GM12878 (cell line): ENCODE measurements at regions not wholly inside any gene's neighbourhood (a gene's known extent, or its start where the extent isn't known, plus 50 kb on each side); places are given as distances from the start of the nearest gene placed in this dataset.

Source experiments
- ATAC-seq: fragments of 200-7000 bp; cut with Tn5 transposase; 3 replicates; pipeline ENCODE4 v1.9.1; 2020; ENCODE audit warnings: mild to moderate bottlenecking, moderate library complexity
- BruUV-seq: library from RNA; stranded (reverse); fragments of 400-500 nt; replicated peaks from 2 replicates; lab custom pipeline; 2021; lab: Mats Ljungman, UMichigan
- CTCF ChIA-PET: fragments of 300-600 bp; sonication (Branson Sonifier 250); formaldehyde crosslinking; extraction: SDS; loops from one replicate; lab custom pipeline; 2021; ENCODE audit warnings: inconsistent platforms; lab: Yijun Ruan, JAX
- POLR2A ChIA-PET: fragments of 350-600 bp; formaldehyde crosslinking; extraction: SDS; loops from one replicate; lab custom pipeline; 2021; ENCODE audit warnings: inconsistent platforms; lab: Charles Lee
- RAD21 ChIA-PET: fragments of 300-600 bp; sonication (Branson Sonifier 250); formaldehyde crosslinking; loops from one replicate; lab custom pipeline; 2023; ENCODE audit warnings: antibody characterized with exemption; ENCODE audit not compliant: unreplicated experiment; lab: Charles Lee
- SMC1A ChIA-PET: fragments of 300-600 bp; sonication (Branson Sonifier 250); formaldehyde crosslinking; loops from one replicate; lab custom pipeline; 2023; ENCODE audit not compliant: unreplicated experiment, uncharacterized antibody; lab: Charles Lee
- DNase-seq: peaks from one replicate; pipeline ENCODE4 v3.0.0-alpha.2; 2011; ENCODE audit warnings: low read depth, low spot score
- FAIRE-seq: peaks from 3 replicates; lab custom pipeline; 2011; peaks lifted over from hg19 to GRCh38; lab: Jason Lieb, UNC
- H2AFZ ChIP-seq: 2 replicates; pipeline ENCODE4 v1.6.0; 2011; ENCODE audit warnings: low read depth, low read length, control low read depth; ENCODE audit not compliant: control insufficient read depth
- H3K27ac ChIP-seq: 2 replicates; pipeline ENCODE4 v1.5.1; 2011; ENCODE audit warnings: control low read depth; ENCODE audit not compliant: control insufficient read depth, insufficient read depth
- H3K27me3 ChIP-seq, 2 experiments: replicated peaks in 1 of 2; 2 replicates each; pipeline versions ENCODE4 v1.6.0 to v1.6.1; 2011; ENCODE audit warnings: low read length in 1 of 2; ENCODE audit not compliant: control insufficient read depth in 2 of 2, insufficient read depth in 2 of 2
- H3K36me3 ChIP-seq, 2 experiments: 2 replicates each; pipeline ENCODE4 v1.5.1; 2011; ENCODE audit warnings: low read length in 1 of 2; ENCODE audit not compliant: control insufficient read depth in 2 of 2, insufficient read depth in 2 of 2
- H3K4me1 ChIP-seq: 2 replicates; pipeline ENCODE4 v1.6.1; 2011; ENCODE audit warnings: mild to moderate bottlenecking, low read length, moderate library complexity, mixed read lengths; ENCODE audit not compliant: control insufficient read depth, insufficient read depth
- H3K4me2 ChIP-seq: 2 replicates; pipeline ENCODE4 v1.6.0; 2011; ENCODE audit warnings: control low read depth; ENCODE audit not compliant: control insufficient read depth, insufficient read depth
- H3K4me3 ChIP-seq: fragments of 200-600 bp; sonication (generic); 2 replicates; pipeline ENCODE4 v1.5.1; 2016
- H3K79me2 ChIP-seq: 2 replicates; pipeline ENCODE4 v1.6.0; 2011; ENCODE audit warnings: low read length; ENCODE audit not compliant: control insufficient read depth, insufficient read depth
- H3K9ac ChIP-seq: 2 replicates; pipeline ENCODE4 v1.8.0; 2011; ENCODE audit warnings: low read length, control low read depth, mixed read lengths; ENCODE audit not compliant: control insufficient read depth, insufficient read depth
- H3K9me3 ChIP-seq: replicated peaks from 3 replicates; pipeline ENCODE4 v1.5.1; 2011; ENCODE audit warnings: mild to moderate bottlenecking, low read length; ENCODE audit not compliant: control insufficient read depth, insufficient read depth
- H4K20me1 ChIP-seq: 2 replicates; pipeline ENCODE4 v1.6.0; 2011; ENCODE audit not compliant: control insufficient read depth, insufficient read depth
- BRCA1 ChIP-seq: IDR thresholded peaks from 2 replicates; pipeline ENCODE4 v1.6.1; 2011; ENCODE audit warnings: low read depth, low read length, improper control_type of control experiment
- CHD2 ChIP-seq: IDR thresholded peaks from 2 replicates; pipeline ENCODE4 v1.6.1; 2011; ENCODE audit warnings: low read depth, low read length, improper control_type of control experiment, borderline replicate concordance
- CREB1 ChIP-seq: IDR thresholded peaks from 2 replicates; pipeline ENCODE4 v1.6.1; 2012; ENCODE audit warnings: low read depth, mild to moderate bottlenecking, inconsistent platforms
- CREM ChIP-seq: IDR thresholded peaks from 2 replicates; pipeline ENCODE4 v1.6.1; 2014; ENCODE audit warnings: antibody characterized with exemption, low read depth
- DPF2 ChIP-seq: fragments of 450-650 bp; IDR thresholded peaks from 2 replicates; pipeline ENCODE4 v1.6.1; 2017; ENCODE audit warnings: mild to moderate bottlenecking
- EED ChIP-seq: sonication (generic); IDR thresholded peaks from 2 replicates; pipeline ENCODE4 v1.6.1; 2016; ENCODE audit warnings: antibody characterized with exemption, low read depth
- FOXK2 ChIP-seq: fragments of 450-650 bp; IDR thresholded peaks from 2 replicates; pipeline ENCODE4 v1.6.1; 2017; ENCODE audit warnings: mild to moderate bottlenecking, moderate library complexity
- HDAC6 ChIP-seq: fragments of 200-600 bp; sonication (generic); IDR thresholded peaks from one replicate; pipeline ENCODE4 v1.8.0; 2017; ENCODE audit warnings: antibody characterized with exemption; ENCODE audit not compliant: unreplicated experiment
- IKZF1 ChIP-seq: fragments of 450-650 bp; conservative IDR thresholded peaks from 2 replicates; pipeline ENCODE4 v1.6.1; 2017; ENCODE audit warnings: antibody characterized with exemption, mild to moderate bottlenecking
- MYB ChIP-seq: fragments of 150-350 bp; IDR thresholded peaks from 2 replicates; pipeline ENCODE4 v1.6.1; 2014; ENCODE audit warnings: mild to moderate bottlenecking, low read depth, low read length, borderline replicate concordance
- NR2C1 ChIP-seq: fragments of 450-650 bp; IDR thresholded peaks from 2 replicates; pipeline ENCODE4 v1.6.1; 2017; ENCODE audit warnings: antibody characterized with exemption, mild to moderate bottlenecking, moderate library complexity
- NR2F1 ChIP-seq: fragments of 450-650 bp; conservative IDR thresholded peaks from 2 replicates; pipeline ENCODE4 v1.6.1; 2017; ENCODE audit warnings: mild to moderate bottlenecking
- POLR2A ChIP-seq: IDR thresholded peaks from 2 replicates; pipeline ENCODE4 v1.6.1; 2011; ENCODE audit warnings: low read depth, mild to moderate bottlenecking, low read length
- SIN3A ChIP-seq: IDR thresholded peaks from 2 replicates; pipeline ENCODE4 v1.6.1; 2012; ENCODE audit warnings: low read depth, low read length, improper control_type of control experiment
- SMAD1 ChIP-seq: fragments of 450-650 bp; IDR thresholded peaks from 2 replicates; pipeline ENCODE4 v1.6.1; 2018; ENCODE audit warnings: mild to moderate bottlenecking, low read depth; ENCODE audit not compliant: partially characterized antibody
- SMARCA5 ChIP-seq: fragments of 450-650 bp; IDR thresholded peaks from 2 replicates; pipeline ENCODE4 v1.6.1; 2017; ENCODE audit warnings: mild to moderate bottlenecking
- SP1 ChIP-seq: IDR thresholded peaks from one replicate; pipeline ENCODE4 v1.6.1; 2011; ENCODE audit warnings: low read depth, low read length
- TCF7 ChIP-seq: IDR thresholded peaks from 2 replicates; pipeline ENCODE4 v1.6.1; 2014; ENCODE audit warnings: antibody characterized with exemption, borderline replicate concordance
- WGBS: methylation state at CpG from one replicate; pipeline ENCODE4 v1.1.6; 2016; ENCODE audit warnings: low lambda C conversion rate; ENCODE audit not compliant: insufficient replicate concordance, insufficient coverage; ENCODE audit errors: missing lambda C conversion rate; 5-methylcytosine and 5-hydroxymethylcytosine counted together
- in situ Hi-C: fragments of 300-500 bp; cut with MboI; formaldehyde crosslinking; loops from 9 replicates; pipeline ENCODE4 v1.14.3; 2018; ENCODE audit warnings: mixed read lengths
- intact Hi-C: fragments of 100-400 bp; cut with micrococcal nuclease; formaldehyde crosslinking; loops from one replicate; pipeline ENCODE4 v1.14.2; 2022; ENCODE audit not compliant: unreplicated experiment

DNA sequence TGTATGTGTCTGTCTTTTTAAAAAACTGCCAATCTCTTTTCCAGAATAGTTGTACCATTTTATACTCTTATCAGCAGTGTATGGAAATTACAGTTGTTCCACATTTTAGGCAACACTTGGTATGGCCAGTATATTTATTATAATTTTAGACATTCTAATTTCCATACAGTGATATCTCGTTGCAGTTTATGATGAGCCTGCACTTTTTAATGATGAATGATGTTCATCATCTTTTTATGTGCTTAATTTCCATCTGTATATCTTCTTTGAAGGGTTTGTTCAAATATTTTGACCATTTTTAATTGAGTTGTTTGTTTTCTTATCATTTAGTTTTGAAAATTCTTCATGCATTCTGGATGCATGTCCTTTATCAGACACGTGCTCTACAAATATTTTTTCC lies 57.0 kb upstream of the UBE2E2 start:
- CTCF ChIA-PET: no interaction called here
- Histone ChIP-seq H4K20me1 (no peaks in the 10 kb centered on the region), H3K9ac (no peak overlapping the region), H3K4me2 (no peak overlapping the region), H3K79me2 (no peaks in the 10 kb centered on the region), H3K4me3 (no peak overlapping the region), H3K27ac (no peak overlapping the region), H3K36me3 (no peaks in the 10 kb centered on the region), H3K27me3 (0 out of 4 replicates have a peak, but pooled peaks cover 0 to 2% of the 10 kb centered on the region in 2 experiments), H3K9me3 (no peaks in the 10 kb centered on the region; the same call in 2 of the 3 replicates), H2AFZ (no peak overlapping the region), H3K4me1 (no peaks in the 10 kb centered on the region)
- SMC1A ChIA-PET: no interaction called here
- FAIRE-seq (no peak), DNase-seq (no peak), ATAC-seq (no peak)
- in situ Hi-C loops: no loop called here
- no TSS peak for BruUV-seq
- RAD21 ChIA-PET: no interaction called here
- POLR2A ChIA-PET: no interaction called here
- 21% methylated on average over 2 of the region's 2 CpGs for WGBS
- intact Hi-C loops: no loop called here
- TF ChIP-seq CREB1 (no peak), TCF7 (no peak), EED (no peak), CREM (no peak), FOXK2 (no peak), SMAD1 (no peak), NR2F1 (no peak), NR2C1 (no peak), SMARCA5 (no peak), CHD2 (no peak), HDAC6 (no peak), IKZF1 (no peak), SIN3A (no peak), POLR2A (no peak), DPF2 (no peak), SP1 (no peak), MYB (no peak), BRCA1 (no peak)
